Neural cell (in vitro differentiated cells): ENCODE measurements at regions not wholly inside any gene's neighbourhood (a gene's known extent, or its start where the extent isn't known, plus 50 kb on each side); places are given as distances from the start of the nearest gene placed in this dataset.

Experiments used
- H2AFZ ChIP-seq: fragments of 200-600, 300-800 bp; sonication (generic), shearing (Covaris generic); 2 replicates; pipeline ENCODE4 v1.6.0; 2014; ENCODE audit warnings: low read depth, mild to moderate bottlenecking, antibody characterized with exemption, low read length, moderate library complexity
- H3F3A ChIP-seq: fragments of 200-600 bp; shearing (Covaris generic); 2 replicates; pipeline ENCODE4 v1.6.1; 2016; ENCODE audit warnings: mild to moderate bottlenecking, moderate library complexity, mixed read lengths, antibody characterized with exemption, low read length; ENCODE audit not compliant: insufficient read depth, poor library complexity, severe bottlenecking
- H3K27ac ChIP-seq: fragments of 200-600, 300-800 bp; sonication (generic), shearing (Covaris generic); 2 replicates; pipeline ENCODE4 v1.5.1; 2014; ENCODE audit warnings: mild to moderate bottlenecking, low read length, moderate library complexity
- H3K27me3 ChIP-seq: fragments of 300-800, 200-600 bp; sonication (generic), shearing (Covaris generic); 2 replicates; pipeline ENCODE4 v1.6.0; 2014; ENCODE audit warnings: mild to moderate bottlenecking, low read depth, low read length, moderate library complexity; ENCODE audit not compliant: insufficient read depth
- H3K36me3 ChIP-seq: fragments of 300-800, 200-600 bp; sonication (generic), shearing (Covaris generic); 2 replicates; pipeline ENCODE4 v1.5.1; 2014; ENCODE audit warnings: mild to moderate bottlenecking, antibody characterized with exemption, low read length, moderate library complexity; ENCODE audit not compliant: insufficient read depth
- H3K4me2 ChIP-seq: fragments of 300-800, 200-600 bp; sonication (generic), shearing (Covaris generic); 2 replicates; pipeline ENCODE4 v1.6.0; 2014; ENCODE audit warnings: mild to moderate bottlenecking, low read length
- H3K4me3 ChIP-seq: fragments of 300-800, 200-600 bp; sonication (generic), shearing (Covaris generic); 2 replicates; pipeline ENCODE4 v1.5.1; 2014; ENCODE audit warnings: mild to moderate bottlenecking, low read length, moderate library complexity
- H3K79me2 ChIP-seq: fragments of 200-600 bp; shearing (Covaris generic); replicated peaks from 2 replicates; pipeline ENCODE4 v1.6.0; 2014; ENCODE audit warnings: mild to moderate bottlenecking, low read length, moderate library complexity; ENCODE audit not compliant: insufficient read depth
- H3K9ac ChIP-seq: fragments of 300-800, 200-600 bp; sonication (generic), shearing (Covaris generic); 2 replicates; pipeline ENCODE4 v1.6.1; 2016; ENCODE audit warnings: mild to moderate bottlenecking, low read length, mixed read lengths
- H3K9me2 ChIP-seq: fragments of 200-600 bp; shearing (Covaris generic); 2 replicates; pipeline ENCODE4 v1.6.1; 2016; ENCODE audit warnings: mild to moderate bottlenecking, low read length, mixed read lengths; ENCODE audit not compliant: insufficient read depth
- H3K9me3 ChIP-seq: fragments of 200-600, 300-800 bp; sonication (generic), shearing (Covaris generic); 2 replicates; pipeline ENCODE4 v1.6.1; 2016; ENCODE audit warnings: mild to moderate bottlenecking, mixed run types, low read length, moderate library complexity, mixed read lengths
- H4K20me1 ChIP-seq: fragments of 200-600 bp; shearing (Covaris generic); 2 replicates; pipeline ENCODE4 v1.6.1; 2016; ENCODE audit warnings: mild to moderate bottlenecking, mixed run types; ENCODE audit not compliant: insufficient read depth
- EP300 ChIP-seq: fragments of 450-650 bp; conservative IDR thresholded peaks from 2 replicates; pipeline ENCODE4 v1.6.1; 2014; ENCODE audit warnings: antibody characterized with exemption, mild to moderate bottlenecking, moderate library complexity; ENCODE audit not compliant: poor library complexity, severe bottlenecking
- EZH2 ChIP-seq: fragments of 200-600, 300-800 bp; shearing (Covaris generic), sonication (generic); IDR thresholded peaks from 2 replicates; pipeline ENCODE4 v1.6.1; 2014; ENCODE audit warnings: antibody characterized with exemption, low read length, borderline replicate concordance, mild to moderate bottlenecking; ENCODE audit not compliant: insufficient read depth, poor library complexity, severe bottlenecking
- MXI1 ChIP-seq: fragments of 450-650 bp; conservative IDR thresholded peaks from 2 replicates; pipeline ENCODE4 v1.6.1; 2014; ENCODE audit warnings: antibody characterized with exemption, mild to moderate bottlenecking; ENCODE audit not compliant: poor library complexity, severe bottlenecking
- POLR2AphosphoS5 ChIP-seq: IDR thresholded peaks from 2 replicates; pipeline ENCODE4 v1.6.1; 2012
- RAD21 ChIP-seq: fragments of 450-650 bp; conservative IDR thresholded peaks from 2 replicates; pipeline ENCODE4 v1.6.1; 2014; ENCODE audit warnings: antibody characterized with exemption, mild to moderate bottlenecking, moderate library complexity
- SMC3 ChIP-seq: fragments of 450-650 bp; conservative IDR thresholded peaks from 2 replicates; pipeline ENCODE4 v1.6.1; 2014; ENCODE audit warnings: antibody characterized with exemption, mild to moderate bottlenecking, moderate library complexity; ENCODE audit not compliant: poor library complexity
- TAF1 ChIP-seq: IDR thresholded peaks from 2 replicates; pipeline ENCODE4 v1.6.1; 2012; ENCODE audit warnings: low read depth
- TF ChIP-seq, protein P1 (sequence below): fragments of 450-650 bp; IDR thresholded peaks from 2 replicates; pipeline ENCODE4 v1.5.1; 2014; ENCODE audit warnings: antibody characterized with exemption, mild to moderate bottlenecking, moderate library complexity; ENCODE audit not compliant: poor library complexity, severe bottlenecking
- TF ChIP-seq, protein P2 (sequence below): IDR thresholded peaks from 2 replicates; pipeline ENCODE4 v1.6.1; 2012; ENCODE audit warnings: borderline replicate concordance

DNA sequence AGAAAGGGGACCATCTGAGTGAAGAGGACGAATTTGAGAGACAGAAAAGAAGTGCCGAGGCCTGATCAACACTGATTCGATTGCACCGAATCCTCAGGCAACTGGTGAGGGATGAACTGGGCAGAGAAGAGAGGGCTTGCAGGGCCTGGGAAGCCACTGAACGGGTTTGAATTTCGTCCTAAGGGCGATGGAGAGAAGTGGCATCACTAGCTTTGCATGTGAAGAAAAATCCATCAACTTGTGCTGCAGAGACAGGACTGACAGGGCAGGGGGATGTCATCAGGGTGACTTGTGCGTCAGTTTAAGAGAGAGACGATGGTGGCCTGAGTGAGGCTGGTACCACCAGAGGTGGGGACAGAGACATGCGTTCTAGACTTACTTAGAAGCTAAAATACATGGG lies 73.7 kb upstream of the SLC22A23 start:
- no peaks in the 10 kb centered on the region for H3F3A ChIP-seq
- H2AFZ ChIP-seq, result no peak overlapping the region
- H4K20me1 ChIP-seq, result no peaks in the 10 kb centered on the region
- H3K9me3 ChIP-seq, result no peaks in the 10 kb centered on the region
- TF ChIP-seq EP300, result no peak
- TF ChIP-seq MXI1, result no peak
- TF ChIP-seq EZH2, result no peak
- TF ChIP-seq, protein P1, sequence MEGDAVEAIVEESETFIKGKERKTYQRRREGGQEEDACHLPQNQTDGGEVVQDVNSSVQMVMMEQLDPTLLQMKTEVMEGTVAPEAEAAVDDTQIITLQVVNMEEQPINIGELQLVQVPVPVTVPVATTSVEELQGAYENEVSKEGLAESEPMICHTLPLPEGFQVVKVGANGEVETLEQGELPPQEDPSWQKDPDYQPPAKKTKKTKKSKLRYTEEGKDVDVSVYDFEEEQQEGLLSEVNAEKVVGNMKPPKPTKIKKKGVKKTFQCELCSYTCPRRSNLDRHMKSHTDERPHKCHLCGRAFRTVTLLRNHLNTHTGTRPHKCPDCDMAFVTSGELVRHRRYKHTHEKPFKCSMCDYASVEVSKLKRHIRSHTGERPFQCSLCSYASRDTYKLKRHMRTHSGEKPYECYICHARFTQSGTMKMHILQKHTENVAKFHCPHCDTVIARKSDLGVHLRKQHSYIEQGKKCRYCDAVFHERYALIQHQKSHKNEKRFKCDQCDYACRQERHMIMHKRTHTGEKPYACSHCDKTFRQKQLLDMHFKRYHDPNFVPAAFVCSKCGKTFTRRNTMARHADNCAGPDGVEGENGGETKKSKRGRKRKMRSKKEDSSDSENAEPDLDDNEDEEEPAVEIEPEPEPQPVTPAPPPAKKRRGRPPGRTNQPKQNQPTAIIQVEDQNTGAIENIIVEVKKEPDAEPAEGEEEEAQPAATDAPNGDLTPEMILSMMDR, result no peak
- TF ChIP-seq TAF1, result no peak
- no peak for TF ChIP-seq POLR2AphosphoS5
- no peak for TF ChIP-seq RAD21
- H3K27ac ChIP-seq, result no peak overlapping the region
- no peak overlapping the region for H3K4me3 ChIP-seq
- H3K4me2 ChIP-seq, result no peak overlapping the region
- no peaks in the 10 kb centered on the region for H3K27me3 ChIP-seq
- no peaks in the 10 kb centered on the region for H3K36me3 ChIP-seq
- no peak overlapping the region for H3K9ac ChIP-seq
- H3K9me2 ChIP-seq, result no peaks in the 10 kb centered on the region
- no peaks in the 10 kb centered on the region for H3K79me2 ChIP-seq

DNA sequence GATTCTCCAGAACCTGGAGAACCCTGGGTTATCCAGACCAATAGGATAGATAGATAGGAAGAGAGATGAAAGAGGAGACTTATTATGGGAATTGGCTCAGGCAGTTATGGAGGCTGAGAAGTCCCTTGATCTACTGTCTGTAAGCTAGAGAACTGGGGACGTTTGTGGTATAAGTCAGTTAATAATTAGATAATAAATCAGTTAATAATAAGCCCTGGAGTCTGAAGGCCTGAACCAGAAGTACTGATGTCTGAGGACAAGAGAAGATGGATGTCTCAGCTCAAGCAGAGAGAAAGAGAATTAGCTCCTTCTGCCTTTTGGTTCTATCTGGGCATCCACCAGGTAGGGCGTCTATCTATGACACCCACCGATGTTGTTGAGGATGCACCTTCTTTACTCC lies 72.9 kb upstream of the SLC22A23 start:
- Histone ChIP-seq H3K9me2 (no peaks in the 10 kb centered on the region), H3K9me3 (no peaks in the 10 kb centered on the region), H3K27me3 (no peaks in the 10 kb centered on the region), H3K9ac (no peak overlapping the region), H3F3A (no peaks in the 10 kb centered on the region), H3K27ac (peak overlapping the region; percentile 36), H3K36me3 (no peaks in the 10 kb centered on the region), H2AFZ (no peak overlapping the region), H4K20me1 (no peaks in the 10 kb centered on the region), H3K4me3 (no peak overlapping the region), H3K79me2 (no peaks in the 10 kb centered on the region), H3K4me2 (no peak overlapping the region)
- TF ChIP-seq MXI1, result no peak
- no peak for TF ChIP-seq TAF1
- no peak for TF ChIP-seq POLR2AphosphoS5
- no peak for TF ChIP-seq RAD21
- TF ChIP-seq, protein P1, result no peak
- TF ChIP-seq, protein P2, sequence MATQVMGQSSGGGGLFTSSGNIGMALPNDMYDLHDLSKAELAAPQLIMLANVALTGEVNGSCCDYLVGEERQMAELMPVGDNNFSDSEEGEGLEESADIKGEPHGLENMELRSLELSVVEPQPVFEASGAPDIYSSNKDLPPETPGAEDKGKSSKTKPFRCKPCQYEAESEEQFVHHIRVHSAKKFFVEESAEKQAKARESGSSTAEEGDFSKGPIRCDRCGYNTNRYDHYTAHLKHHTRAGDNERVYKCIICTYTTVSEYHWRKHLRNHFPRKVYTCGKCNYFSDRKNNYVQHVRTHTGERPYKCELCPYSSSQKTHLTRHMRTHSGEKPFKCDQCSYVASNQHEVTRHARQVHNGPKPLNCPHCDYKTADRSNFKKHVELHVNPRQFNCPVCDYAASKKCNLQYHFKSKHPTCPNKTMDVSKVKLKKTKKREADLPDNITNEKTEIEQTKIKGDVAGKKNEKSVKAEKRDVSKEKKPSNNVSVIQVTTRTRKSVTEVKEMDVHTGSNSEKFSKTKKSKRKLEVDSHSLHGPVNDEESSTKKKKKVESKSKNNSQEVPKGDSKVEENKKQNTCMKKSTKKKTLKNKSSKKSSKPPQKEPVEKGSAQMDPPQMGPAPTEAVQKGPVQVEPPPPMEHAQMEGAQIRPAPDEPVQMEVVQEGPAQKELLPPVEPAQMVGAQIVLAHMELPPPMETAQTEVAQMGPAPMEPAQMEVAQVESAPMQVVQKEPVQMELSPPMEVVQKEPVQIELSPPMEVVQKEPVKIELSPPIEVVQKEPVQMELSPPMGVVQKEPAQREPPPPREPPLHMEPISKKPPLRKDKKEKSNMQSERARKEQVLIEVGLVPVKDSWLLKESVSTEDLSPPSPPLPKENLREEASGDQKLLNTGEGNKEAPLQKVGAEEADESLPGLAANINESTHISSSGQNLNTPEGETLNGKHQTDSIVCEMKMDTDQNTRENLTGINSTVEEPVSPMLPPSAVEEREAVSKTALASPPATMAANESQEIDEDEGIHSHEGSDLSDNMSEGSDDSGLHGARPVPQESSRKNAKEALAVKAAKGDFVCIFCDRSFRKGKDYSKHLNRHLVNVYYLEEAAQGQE, result no peak
- no peak for TF ChIP-seq EZH2
- no peak for TF ChIP-seq SMC3
- TF ChIP-seq EP300, result no peak
